Lung (tissue), 11 donors: ENCODE measurements at regions not wholly inside any gene's neighbourhood (a gene's known extent, or its start where the extent isn't known, plus 50 kb on each side); places are given as distances from the start of the nearest gene placed in this dataset.

Experiments
- ATAC-seq: fragments of 200-7000 bp; cut with Tn5 transposase; one replicate; pipeline ENCODE4 v1.9.1; 2020; ENCODE audit warnings: moderate number of reproducible peaks; ENCODE audit not compliant: insufficient read depth, low FRiP score
- DNase-seq, 3 donors: peaks; one replicate each; pipeline ENCODE4 v3.0.0-alpha.2; 2013 to 2017
- H3K27ac ChIP-seq, 2 donors: one replicate each; pipeline ENCODE4 v1.5.1; 2013; ENCODE audit warnings: mild to moderate bottlenecking in 2 of 2, moderate library complexity in 2 of 2, control low read depth in 1 of 2, inconsistent platforms in 1 of 2, low read depth in 1 of 2, low read length in 1 of 2
- H3K27me3 ChIP-seq, 3 donors: one replicate each; pipeline ENCODE4 v1.5.1; 2013; ENCODE audit warnings: low read length in 2 of 3; ENCODE audit not compliant: control insufficient read depth in 3 of 3, insufficient read depth in 3 of 3
- H3K36me3 ChIP-seq, 4 donors: one replicate each; pipeline ENCODE4 v1.5.1; 2013; ENCODE audit warnings: low read length in 4 of 4, mild to moderate bottlenecking in 1 of 4, moderate library complexity in 1 of 4; ENCODE audit not compliant: control insufficient read depth in 4 of 4, insufficient read depth in 4 of 4
- H3K4me1 ChIP-seq, 5 donors: one replicate each; pipeline ENCODE4 v1.5.1; 2013; ENCODE audit warnings: low read length in 5 of 5, mild to moderate bottlenecking in 2 of 5, moderate library complexity in 1 of 5; ENCODE audit not compliant: control insufficient read depth in 5 of 5, insufficient read depth in 5 of 5
- H3K4me3 ChIP-seq: one replicate; pipeline ENCODE4 v1.5.1; 2013; ENCODE audit warnings: mild to moderate bottlenecking, control low read depth, moderate library complexity
- H3K9ac ChIP-seq, 2 donors: one replicate each; pipeline ENCODE4 v1.5.1; 2013; ENCODE audit warnings: low read length in 2 of 2, control low read depth in 1 of 2; ENCODE audit not compliant: insufficient read depth in 1 of 2
- H3K9me3 ChIP-seq, 4 donors: one replicate each; pipeline ENCODE4 v1.5.1; 2013; ENCODE audit warnings: low read length in 3 of 4, mild to moderate bottlenecking in 1 of 4, moderate library complexity in 1 of 4; ENCODE audit not compliant: control insufficient read depth in 4 of 4, insufficient read depth in 3 of 4
- CTCF ChIP-seq: IDR thresholded peaks from 2 replicates; pipeline ENCODE4 v1.5.1; 2012; ENCODE audit warnings: mild to moderate bottlenecking; ENCODE audit errors: control extremely low read depth, extremely low read depth
- WGBS, 2 donors: extraction: QIAGEN DNeasy Blood & Tissue Kit; methylation state at CpG; one replicate each; pipeline ENCODE4 v1.1.7; 2013; 5-methylcytosine and 5-hydroxymethylcytosine counted together
- donor health status: control.
- donor health status: control.
- donor health status: Bipolar disorder and iron deficiency.
- donor health status: healthy.
- donor health status: DM: yes; HTN: yes; CAD: no.

- no peaks in the 10 kb centered on the region for H3K36me3 ChIP-seq
- ATAC-seq (no peak), DNase-seq (no peak)
- H3K9me3 ChIP-seq = no peaks in the 10 kb centered on the region
- 51 to 73% methylated on average over 5 of the region's 5 CpGs for WGBS, 2 donors
- peaks cover 0 to 3% (median 0%) of the 10 kb centered on the region in 5 donors for H3K4me1 ChIP-seq
- peak overlapping the region in 1 of 2 donors; percentile 33 for H3K27ac ChIP-seq
- no peak overlapping the region for H3K9ac ChIP-seq
- H3K4me3 ChIP-seq = no peak overlapping the region
- no peak for TF ChIP-seq CTCF
- H3K27me3 ChIP-seq = no peaks in the 10 kb centered on the region
Measured at GRCh38 chr1:117788014-117788413, 141.4 kb downstream of the GDAP2 start.

- ATAC-seq = no peak
- H3K27me3 ChIP-seq = no peaks in the 10 kb centered on the region
- no peaks in the 10 kb centered on the region for H3K36me3 ChIP-seq
- H3K27ac ChIP-seq = no peak overlapping the region
- no peaks in the 10 kb centered on the region for H3K9me3 ChIP-seq
- no peak for DNase-seq
- H3K9ac ChIP-seq = no peak overlapping the region
- peaks cover 0 to 8% (median 0%) of the 10 kb centered on the region in 5 donors for H3K4me1 ChIP-seq
- no peak overlapping the region for H3K4me3 ChIP-seq
- 93 to 94% methylated on average over 4 of the region's 4 CpGs for WGBS, 2 donors
- no peak for TF ChIP-seq CTCF
Measured at GRCh38 chr1:117793413-117793812, 136.0 kb downstream of the GDAP2 start.

- H3K9ac ChIP-seq = no peak overlapping the region
- H3K4me3 ChIP-seq = no peak overlapping the region
- DNase-seq = peak in 1 of 3 donors; percentile 9
- no peaks in the 10 kb centered on the region for H3K36me3 ChIP-seq
- no peak for TF ChIP-seq CTCF
- ATAC-seq = peak; percentile 41
- peaks cover 0 to 8% (median 0%) of the 10 kb centered on the region in 5 donors for H3K4me1 ChIP-seq
- no peaks in the 10 kb centered on the region for H3K27me3 ChIP-seq
- H3K9me3 ChIP-seq = no peaks in the 10 kb centered on the region
- 69 to 82% methylated on average over 1 of the region's 1 CpG for WGBS, 2 donors
- no peak overlapping the region for H3K27ac ChIP-seq
Measured at GRCh38 chr1:117794073-117794472, 135.3 kb downstream of the GDAP2 start.

- no peak for ATAC-seq
- Histone ChIP-seq H3K4me1 (peaks cover 0 to 8% (median 0%) of the 10 kb centered on the region in 5 donors), H3K9ac (no peak overlapping the region), H3K4me3 (no peak overlapping the region), H3K36me3 (no peaks in the 10 kb centered on the region), H3K9me3 (no peaks in the 10 kb centered on the region), H3K27me3 (no peaks in the 10 kb centered on the region), H3K27ac (no peak overlapping the region)
- 79 to 86% methylated on average over 3 of the region's 3 CpGs for WGBS, 2 donors
- peak in 2 of 3 donors; percentile 27 to 42 for DNase-seq
- TF ChIP-seq CTCF = no peak
Measured at GRCh38 chr1:117795190-117795589, 134.2 kb downstream of the GDAP2 start.
